PC-3 (cell line): ENCODE measurements at regions not wholly inside any gene's neighbourhood (a gene's known extent, or its start where the extent isn't known, plus 50 kb on each side); places are given as distances from the start of the nearest gene placed in this dataset.

Source experiments
- EZH2 ChIP-seq: fragments of 300-600 bp; sonication (generic); IDR thresholded peaks from one replicate; pipeline ENCODE4 v1.6.1; 2017; ENCODE audit warnings: antibody characterized with exemption, mild to moderate bottlenecking, low read length; ENCODE audit not compliant: unreplicated experiment
- EZH2phosphoT487 ChIP-seq: fragments of 300-600 bp; sonication (generic); IDR thresholded peaks from 2 replicates; pipeline ENCODE4 v1.6.1; 2018; ENCODE audit warnings: mild to moderate bottlenecking, antibody characterized with exemption, low read length, borderline replicate concordance
- TF ChIP-seq, protein P1 (sequence below): fragments of 300-600 bp; sonication (generic); conservative IDR thresholded peaks from 2 replicates; pipeline ENCODE4 v1.5.1; 2017; ENCODE audit warnings: antibody characterized with exemption, low read depth, mild to moderate bottlenecking, low read length

DNA sequence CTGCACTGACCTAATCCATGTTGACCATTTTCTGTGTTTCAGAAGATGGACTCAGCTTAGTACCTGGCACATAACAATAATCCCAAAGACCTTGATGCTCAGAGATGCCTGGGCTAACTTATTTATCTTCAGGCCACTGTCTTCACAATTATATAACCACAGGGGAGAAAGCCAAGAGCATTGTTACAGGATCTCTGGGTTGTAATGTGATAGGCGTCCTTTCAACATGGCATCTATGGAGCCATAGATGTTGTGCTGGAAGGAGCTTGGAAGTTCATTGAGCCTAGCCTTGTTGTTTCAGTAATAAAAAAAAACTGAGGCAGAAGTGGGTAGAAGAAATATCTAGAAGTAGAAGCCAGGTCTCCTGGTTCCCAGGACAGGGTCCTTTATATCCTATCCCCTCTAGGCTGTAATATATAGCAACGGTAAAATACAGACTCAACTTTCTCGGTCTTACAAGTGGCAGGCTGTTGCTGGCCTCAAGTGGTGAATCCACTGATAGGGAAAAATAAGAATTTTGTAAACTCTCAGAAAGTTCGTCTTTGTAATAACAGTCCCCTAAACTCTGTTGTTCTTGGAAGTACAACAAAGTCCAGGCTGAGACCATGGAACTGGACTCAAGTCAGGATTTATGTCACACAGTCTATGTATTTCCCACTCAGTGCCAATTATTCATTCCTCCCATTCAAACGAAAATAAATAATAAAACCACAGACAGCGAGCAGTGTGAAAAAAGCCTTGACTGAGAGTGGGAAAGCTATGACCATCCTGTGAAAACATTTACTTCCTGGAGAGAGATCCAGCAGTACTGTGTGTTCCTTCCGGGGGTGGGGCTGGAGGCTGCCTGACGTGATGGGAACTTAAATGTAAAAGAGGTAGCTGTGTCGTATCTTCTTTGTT, 277.6 kb downstream of the REEP3 start:
- TF ChIP-seq, protein P1, sequence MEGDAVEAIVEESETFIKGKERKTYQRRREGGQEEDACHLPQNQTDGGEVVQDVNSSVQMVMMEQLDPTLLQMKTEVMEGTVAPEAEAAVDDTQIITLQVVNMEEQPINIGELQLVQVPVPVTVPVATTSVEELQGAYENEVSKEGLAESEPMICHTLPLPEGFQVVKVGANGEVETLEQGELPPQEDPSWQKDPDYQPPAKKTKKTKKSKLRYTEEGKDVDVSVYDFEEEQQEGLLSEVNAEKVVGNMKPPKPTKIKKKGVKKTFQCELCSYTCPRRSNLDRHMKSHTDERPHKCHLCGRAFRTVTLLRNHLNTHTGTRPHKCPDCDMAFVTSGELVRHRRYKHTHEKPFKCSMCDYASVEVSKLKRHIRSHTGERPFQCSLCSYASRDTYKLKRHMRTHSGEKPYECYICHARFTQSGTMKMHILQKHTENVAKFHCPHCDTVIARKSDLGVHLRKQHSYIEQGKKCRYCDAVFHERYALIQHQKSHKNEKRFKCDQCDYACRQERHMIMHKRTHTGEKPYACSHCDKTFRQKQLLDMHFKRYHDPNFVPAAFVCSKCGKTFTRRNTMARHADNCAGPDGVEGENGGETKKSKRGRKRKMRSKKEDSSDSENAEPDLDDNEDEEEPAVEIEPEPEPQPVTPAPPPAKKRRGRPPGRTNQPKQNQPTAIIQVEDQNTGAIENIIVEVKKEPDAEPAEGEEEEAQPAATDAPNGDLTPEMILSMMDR: no peak
- no peak for TF ChIP-seq EZH2phosphoT487
- TF ChIP-seq EZH2: no peak
